PFSK-1 (cell line): ENCODE measurements at regions not wholly inside any gene's neighbourhood (a gene's known extent, or its start where the extent isn't known, plus 50 kb on each side); places are given as distances from the start of the nearest gene placed in this dataset.

ENCODE experiments used
- POLR2AphosphoS5 ChIP-seq: IDR thresholded peaks from 2 replicates; pipeline ENCODE4 v1.6.1; 2012; ENCODE audit warnings: low read depth, mild to moderate bottlenecking, control low read depth, low read length, moderate library complexity
- SIN3A ChIP-seq: IDR thresholded peaks from 2 replicates; pipeline ENCODE4 v1.6.1; 2012; ENCODE audit warnings: mild to moderate bottlenecking, low read length, moderate library complexity, borderline replicate concordance; ENCODE audit not compliant: insufficient read depth
- TAF1 ChIP-seq: IDR thresholded peaks from 2 replicates; pipeline ENCODE4 v1.6.1; 2012; ENCODE audit warnings: low read length, control low read depth, borderline replicate concordance; ENCODE audit not compliant: insufficient read depth

- TF ChIP-seq POLR2AphosphoS5 (no peak), SIN3A (no peak), TAF1 (no peak)
These were observed 1257.4 kb downstream of the GATA3 start for GRCh38 chr10:9311702-9312499.
